ENCODE measurements at regions not wholly inside any gene's neighbourhood (a gene's known extent, or its start where the extent isn't known, plus 50 kb on each side); places are given as distances from the start of the nearest gene placed in this dataset.

DNA sequence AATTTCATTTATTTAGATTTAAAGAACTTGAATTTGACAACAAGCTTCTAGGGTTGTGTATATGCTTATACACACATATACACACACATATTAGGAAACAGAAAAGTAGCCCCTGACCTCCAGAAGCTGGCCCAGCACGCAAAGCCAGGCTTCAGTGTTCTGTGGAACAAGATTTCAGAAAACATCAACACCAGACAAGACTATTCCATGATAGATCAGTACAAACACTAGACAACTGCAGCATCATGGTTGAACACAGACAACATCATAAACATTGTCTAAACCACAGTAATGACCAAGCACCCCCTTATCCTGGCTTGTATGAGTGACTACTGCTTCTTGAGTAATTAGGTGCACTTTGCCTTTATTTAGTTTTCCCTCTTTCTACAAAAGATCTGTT lies 457.6 kb downstream of the TMEM182 start:
- no peak overlapping the region for H3K23ac ChIP-seq (ENCODE audit: low read depth, low read length, poor library complexity)
- peaks cover 0 to 2% of the 10 kb centered on the region in 2 donors for H3K9me3 ChIP-seq (replicated peaks in 1 of 2; ENCODE audit: control insufficient read depth in 2 of 2, insufficient read depth in 1 of 2, low read depth in 1 of 2, low read length in 2 of 2)
- no peak overlapping the region for H2BK12ac ChIP-seq (ENCODE audit: low read length)
- H3K9ac ChIP-seq (ENCODE audit: low read depth, low read length, poor library complexity), result no peak overlapping the region
- H4K91ac ChIP-seq (ENCODE audit: low read depth, low read length, poor library complexity), result no peak overlapping the region
- no peak overlapping the region for H2BK120ac ChIP-seq (ENCODE audit: low read depth, low read length)
- H3K18ac ChIP-seq (ENCODE audit: low read length), result no peak overlapping the region
- no peak overlapping the region for H2BK5ac ChIP-seq (ENCODE audit: low read length)
- H3K4me3 ChIP-seq (ENCODE audit: low read length in 2 of 2), result no peak overlapping the region
- no peak overlapping the region for H3K4ac ChIP-seq (ENCODE audit: low read length)
- H3K27ac ChIP-seq (replicated peaks; ENCODE audit: low read length), result no peak overlapping the region
- H4K8ac ChIP-seq (ENCODE audit: low read depth, low read length), result no peak overlapping the region
- H3K4me2 ChIP-seq (ENCODE audit: insufficient read depth, low read length, poor library complexity, severe bottlenecking), result no peak overlapping the region
- H3K36me3 ChIP-seq (replicated peaks in 1 of 2; ENCODE audit: control insufficient read depth in 2 of 2, insufficient read depth in 2 of 2, low read length in 2 of 2), result no peaks in the 10 kb centered on the region
- H2BK15ac ChIP-seq (ENCODE audit: low read length), result no peak overlapping the region
- no peak overlapping the region for H2AFZ ChIP-seq (ENCODE audit: low read length)
- H3K27me3 ChIP-seq (ENCODE audit: control insufficient read depth in 3 of 3, insufficient read depth in 3 of 3, low read depth in 1 of 3, low read length in 3 of 3), result no peaks in the 10 kb centered on the region
- H2AK5ac ChIP-seq (ENCODE audit: low read depth, low read length), result no peak overlapping the region
- no peak for DNase-seq (ENCODE audit: low spot score)
- no peaks in the 10 kb centered on the region for H3K79me1 ChIP-seq (ENCODE audit: low read depth, low read length)
- no peaks in the 10 kb centered on the region for H3K4me1 ChIP-seq (ENCODE audit: control insufficient read depth in 2 of 2, insufficient read depth in 1 of 2, low read depth in 1 of 2, low read length in 2 of 2)
- no peak overlapping the region for H3K14ac ChIP-seq (ENCODE audit: low read length)
- no CpG with 5 or more reads among the region's 1 CpG for WGBS, 2 donors (ENCODE audit: extremely low coverage in 2 of 2, insufficient read length in 2 of 2, insufficient replicate concordance in 1 of 2)

DNA sequence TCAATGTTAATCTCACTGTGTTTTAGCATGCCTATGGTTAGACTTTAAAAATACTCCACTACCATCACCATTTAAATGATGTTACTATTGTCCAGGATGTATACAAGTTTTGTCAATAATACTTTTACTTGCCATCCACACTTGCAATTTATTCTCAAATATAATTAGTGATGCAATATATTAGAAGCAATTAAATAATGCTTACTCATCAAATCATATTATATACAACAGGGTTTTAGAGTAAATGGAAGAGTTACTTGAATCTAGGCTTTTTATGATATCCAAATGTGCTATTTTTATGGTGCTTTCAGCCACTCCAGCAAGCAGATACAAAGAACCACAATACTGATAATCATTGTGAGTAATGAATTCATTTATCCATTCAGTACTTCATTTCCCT lies 461.1 kb downstream of the TMEM182 start:
- no peak overlapping the region for H3K4me2 ChIP-seq (ENCODE audit: insufficient read depth, low read length, poor library complexity, severe bottlenecking)
- H3K14ac ChIP-seq (ENCODE audit: low read length), result no peak overlapping the region
- H3K79me1 ChIP-seq (ENCODE audit: low read depth, low read length), result no peaks in the 10 kb centered on the region
- H2AK5ac ChIP-seq (ENCODE audit: low read depth, low read length), result no peak overlapping the region
- no peaks in the 10 kb centered on the region for H3K4me1 ChIP-seq (ENCODE audit: control insufficient read depth in 2 of 2, insufficient read depth in 1 of 2, low read depth in 1 of 2, low read length in 2 of 2)
- no peaks in the 10 kb centered on the region for H3K36me3 ChIP-seq (replicated peaks in 1 of 2; ENCODE audit: control insufficient read depth in 2 of 2, insufficient read depth in 2 of 2, low read length in 2 of 2)
- H3K27me3 ChIP-seq (ENCODE audit: control insufficient read depth in 3 of 3, insufficient read depth in 3 of 3, low read depth in 1 of 3, low read length in 3 of 3), result no peaks in the 10 kb centered on the region
- H3K4ac ChIP-seq (ENCODE audit: low read length), result no peak overlapping the region
- no peak overlapping the region for H2AFZ ChIP-seq (ENCODE audit: low read length)
- H3K9me3 ChIP-seq (replicated peaks in 1 of 2; ENCODE audit: control insufficient read depth in 2 of 2, insufficient read depth in 1 of 2, low read depth in 1 of 2, low read length in 2 of 2), result no peaks in the 10 kb centered on the region
- H2BK120ac ChIP-seq (ENCODE audit: low read depth, low read length), result no peak overlapping the region
- no peak overlapping the region for H3K23ac ChIP-seq (ENCODE audit: low read depth, low read length, poor library complexity)
- no peak overlapping the region for H4K8ac ChIP-seq (ENCODE audit: low read depth, low read length)
- DNase-seq (ENCODE audit: low spot score), result no peak
- H2BK15ac ChIP-seq (ENCODE audit: low read length), result no peak overlapping the region
- no peak overlapping the region for H3K4me3 ChIP-seq (ENCODE audit: low read length in 2 of 2)
- H4K91ac ChIP-seq (ENCODE audit: low read depth, low read length, poor library complexity), result no peak overlapping the region
- H3K27ac ChIP-seq (replicated peaks; ENCODE audit: low read length), result no peak overlapping the region
- H3K18ac ChIP-seq (ENCODE audit: low read length), result no peak overlapping the region
- H2BK5ac ChIP-seq (ENCODE audit: low read length), result no peak overlapping the region
- no peak overlapping the region for H3K9ac ChIP-seq (ENCODE audit: low read depth, low read length, poor library complexity)
- H2BK12ac ChIP-seq (ENCODE audit: low read length), result no peak overlapping the region

DNA sequence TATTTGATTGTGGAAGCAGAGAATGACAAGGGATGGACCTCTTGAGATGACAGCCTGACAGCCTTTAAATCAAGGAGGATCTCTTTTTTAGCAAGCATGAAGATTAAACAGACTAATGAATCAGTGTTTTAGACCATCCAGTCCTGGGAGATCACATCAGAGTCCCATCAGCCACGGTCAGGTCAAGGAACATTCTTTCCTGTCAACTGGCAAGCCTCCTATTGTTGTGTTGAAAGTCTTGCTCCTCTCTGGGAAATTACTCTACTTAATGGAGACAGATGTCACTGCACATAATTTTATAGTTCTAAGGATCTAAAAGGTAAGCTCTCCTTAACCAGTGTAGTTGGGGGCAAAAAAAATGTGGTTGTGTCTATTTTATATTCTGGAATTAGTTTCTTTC lies 469.0 kb downstream of the TMEM182 start:
- H3K18ac ChIP-seq (ENCODE audit: low read length), result no peak overlapping the region
- H2BK15ac ChIP-seq (ENCODE audit: low read length), result no peak overlapping the region
- no peak overlapping the region for H3K4ac ChIP-seq (ENCODE audit: low read length)
- H3K27me3 ChIP-seq (ENCODE audit: control insufficient read depth in 3 of 3, insufficient read depth in 3 of 3, low read depth in 1 of 3, low read length in 3 of 3), result no peaks in the 10 kb centered on the region
- no peak overlapping the region for H2BK5ac ChIP-seq (ENCODE audit: low read length)
- H2BK12ac ChIP-seq (ENCODE audit: low read length), result no peak overlapping the region
- no peak overlapping the region for H3K23ac ChIP-seq (ENCODE audit: low read depth, low read length, poor library complexity)
- H4K91ac ChIP-seq (ENCODE audit: low read depth, low read length, poor library complexity), result no peak overlapping the region
- no peak overlapping the region for H3K4me3 ChIP-seq (ENCODE audit: low read length in 2 of 2)
- H3K14ac ChIP-seq (ENCODE audit: low read length), result no peak overlapping the region
- H3K9ac ChIP-seq (ENCODE audit: low read depth, low read length, poor library complexity), result no peak overlapping the region
- peaks cover 0 to 9% of the 10 kb centered on the region in 2 donors for H3K9me3 ChIP-seq (replicated peaks in 1 of 2; ENCODE audit: control insufficient read depth in 2 of 2, insufficient read depth in 1 of 2, low read depth in 1 of 2, low read length in 2 of 2)
- no peak overlapping the region for H4K8ac ChIP-seq (ENCODE audit: low read depth, low read length)
- no peak overlapping the region for H2BK120ac ChIP-seq (ENCODE audit: low read depth, low read length)
- no CpG with 5 or more reads among the region's 1 CpG for WGBS, 2 donors (ENCODE audit: extremely low coverage in 2 of 2, insufficient read length in 2 of 2, insufficient replicate concordance in 1 of 2)
- DNase-seq (ENCODE audit: low spot score), result no peak
- H2AFZ ChIP-seq (ENCODE audit: low read length), result no peak overlapping the region
- H3K27ac ChIP-seq (replicated peaks; ENCODE audit: low read length), result no peak overlapping the region
- no peak overlapping the region for H2AK5ac ChIP-seq (ENCODE audit: low read depth, low read length)
- H3K4me1 ChIP-seq (ENCODE audit: control insufficient read depth in 2 of 2, insufficient read depth in 1 of 2, low read depth in 1 of 2, low read length in 2 of 2), result no peaks in the 10 kb centered on the region
- H3K36me3 ChIP-seq (replicated peaks in 1 of 2; ENCODE audit: control insufficient read depth in 2 of 2, insufficient read depth in 2 of 2, low read length in 2 of 2), result no peaks in the 10 kb centered on the region
- no peak overlapping the region for H3K4me2 ChIP-seq (ENCODE audit: insufficient read depth, low read length, poor library complexity, severe bottlenecking)
- no peaks in the 10 kb centered on the region for H3K79me1 ChIP-seq (ENCODE audit: low read depth, low read length)

DNA sequence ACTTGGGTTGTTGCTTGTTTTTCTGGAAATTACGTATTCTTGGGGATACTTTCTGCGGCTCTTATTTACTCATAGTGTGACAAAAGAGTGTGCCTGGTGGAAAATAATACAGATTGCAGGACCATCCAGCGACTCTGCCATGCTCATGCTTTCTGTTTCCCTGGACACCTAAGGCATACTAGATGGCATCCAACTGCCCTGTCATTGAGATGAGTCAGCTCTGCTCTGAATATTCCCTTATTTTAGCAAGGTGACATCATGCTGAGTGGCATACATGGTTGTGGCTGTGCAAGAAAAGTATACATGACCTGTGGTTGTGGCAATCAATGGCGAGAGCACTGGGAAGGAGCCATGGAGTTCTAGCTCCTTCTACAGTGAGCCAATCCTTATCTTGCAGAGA lies 471.0 kb downstream of the TMEM182 start:
- H3K14ac ChIP-seq (ENCODE audit: low read length), result no peak overlapping the region
- H3K23ac ChIP-seq (ENCODE audit: low read depth, low read length, poor library complexity), result no peak overlapping the region
- H3K4me1 ChIP-seq (ENCODE audit: control insufficient read depth in 2 of 2, insufficient read depth in 1 of 2, low read depth in 1 of 2, low read length in 2 of 2), result no peaks in the 10 kb centered on the region
- no CpG with 5 or more reads among the region's 4 CpGs for WGBS, 2 donors (ENCODE audit: extremely low coverage in 2 of 2, insufficient read length in 2 of 2, insufficient replicate concordance in 1 of 2)
- H2BK120ac ChIP-seq (ENCODE audit: low read depth, low read length), result no peak overlapping the region
- H4K8ac ChIP-seq (ENCODE audit: low read depth, low read length), result no peak overlapping the region
- H2BK15ac ChIP-seq (ENCODE audit: low read length), result no peak overlapping the region
- H2BK5ac ChIP-seq (ENCODE audit: low read length), result no peak overlapping the region
- H2BK12ac ChIP-seq (ENCODE audit: low read length), result no peak overlapping the region
- H3K18ac ChIP-seq (ENCODE audit: low read length), result no peak overlapping the region
- no peak overlapping the region for H3K4me3 ChIP-seq (ENCODE audit: low read length in 2 of 2)
- H3K9ac ChIP-seq (ENCODE audit: low read depth, low read length, poor library complexity), result no peak overlapping the region
- H3K36me3 ChIP-seq (replicated peaks in 1 of 2; ENCODE audit: control insufficient read depth in 2 of 2, insufficient read depth in 2 of 2, low read length in 2 of 2), result peaks cover 0 to 2% of the 10 kb centered on the region in 2 donors
- no peak overlapping the region for H3K4ac ChIP-seq (ENCODE audit: low read length)
- H3K9me3 ChIP-seq (replicated peaks in 1 of 2; ENCODE audit: control insufficient read depth in 2 of 2, insufficient read depth in 1 of 2, low read depth in 1 of 2, low read length in 2 of 2), result peaks cover 0 to 9% of the 10 kb centered on the region in 2 donors
- H4K91ac ChIP-seq (ENCODE audit: low read depth, low read length, poor library complexity), result no peak overlapping the region
- no peaks in the 10 kb centered on the region for H3K79me1 ChIP-seq (ENCODE audit: low read depth, low read length)
- H3K27ac ChIP-seq (replicated peaks; ENCODE audit: low read length), result no peak overlapping the region
- no peak overlapping the region for H2AK5ac ChIP-seq (ENCODE audit: low read depth, low read length)
- no peaks in the 10 kb centered on the region for H3K27me3 ChIP-seq (ENCODE audit: control insufficient read depth in 3 of 3, insufficient read depth in 3 of 3, low read depth in 1 of 3, low read length in 3 of 3)
- H2AFZ ChIP-seq (ENCODE audit: low read length), result no peak overlapping the region
- no peak overlapping the region for H3K4me2 ChIP-seq (ENCODE audit: insufficient read depth, low read length, poor library complexity, severe bottlenecking)
- DNase-seq (ENCODE audit: low spot score), result no peak

Measured in neuronal stem cell (in vitro differentiated cells).